ENCODE measurements at regions not wholly inside any gene's neighbourhood (a gene's known extent, or its start where the extent isn't known, plus 50 kb on each side); places are given as distances from the start of the nearest gene placed in this dataset.

- H3K4me3 ChIP-seq (ENCODE audit: insufficient read depth, low read length) = no peak overlapping the region
- TF ChIP-seq, protein P1, sequence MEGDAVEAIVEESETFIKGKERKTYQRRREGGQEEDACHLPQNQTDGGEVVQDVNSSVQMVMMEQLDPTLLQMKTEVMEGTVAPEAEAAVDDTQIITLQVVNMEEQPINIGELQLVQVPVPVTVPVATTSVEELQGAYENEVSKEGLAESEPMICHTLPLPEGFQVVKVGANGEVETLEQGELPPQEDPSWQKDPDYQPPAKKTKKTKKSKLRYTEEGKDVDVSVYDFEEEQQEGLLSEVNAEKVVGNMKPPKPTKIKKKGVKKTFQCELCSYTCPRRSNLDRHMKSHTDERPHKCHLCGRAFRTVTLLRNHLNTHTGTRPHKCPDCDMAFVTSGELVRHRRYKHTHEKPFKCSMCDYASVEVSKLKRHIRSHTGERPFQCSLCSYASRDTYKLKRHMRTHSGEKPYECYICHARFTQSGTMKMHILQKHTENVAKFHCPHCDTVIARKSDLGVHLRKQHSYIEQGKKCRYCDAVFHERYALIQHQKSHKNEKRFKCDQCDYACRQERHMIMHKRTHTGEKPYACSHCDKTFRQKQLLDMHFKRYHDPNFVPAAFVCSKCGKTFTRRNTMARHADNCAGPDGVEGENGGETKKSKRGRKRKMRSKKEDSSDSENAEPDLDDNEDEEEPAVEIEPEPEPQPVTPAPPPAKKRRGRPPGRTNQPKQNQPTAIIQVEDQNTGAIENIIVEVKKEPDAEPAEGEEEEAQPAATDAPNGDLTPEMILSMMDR (IDR thresholded peaks at IDR 0.05; ENCODE audit: extremely low read depth, low read depth, low read length) = no peak
- no peaks in the 10 kb centered on the region for H4K20me1 ChIP-seq (ENCODE audit: insufficient read depth, low read length)
- DNase-seq (ENCODE audit: insufficient read length, low spot score, missing footprints) = no peak
- H2AFZ ChIP-seq (ENCODE audit: low read length) = no peak overlapping the region
- no peaks in the 10 kb centered on the region for H3K4me1 ChIP-seq (ENCODE audit: insufficient read depth, low read length)
- no peaks in the 10 kb centered on the region for H3K9me3 ChIP-seq (ENCODE audit: low read depth, low read length)
- no peak overlapping the region for H3K27ac ChIP-seq (ENCODE audit: low read depth, low read length)
- H3K79me2 ChIP-seq (ENCODE audit: insufficient read depth, low read length) = no peaks in the 10 kb centered on the region
- H3K27me3 ChIP-seq (ENCODE audit: insufficient read depth, low read length) = no peaks in the 10 kb centered on the region
- H3K36me3 ChIP-seq (ENCODE audit: insufficient read depth, low read length) = no peaks in the 10 kb centered on the region
- no peak overlapping the region for H3K4me2 ChIP-seq (ENCODE audit: insufficient read depth, low read length)
Measured at GRCh38 chr7:53604201-53604600, 568.8 kb downstream of the POM121L12 start.

- DNase-seq (ENCODE audit: insufficient read length, low spot score, missing footprints) = no peak
- Histone ChIP-seq H2AFZ (ENCODE audit: low read length) (no peak overlapping the region), H3K27me3 (ENCODE audit: insufficient read depth, low read length) (no peaks in the 10 kb centered on the region), H3K4me3 (ENCODE audit: insufficient read depth, low read length) (no peak overlapping the region), H4K20me1 (ENCODE audit: insufficient read depth, low read length) (no peaks in the 10 kb centered on the region), H3K79me2 (ENCODE audit: insufficient read depth, low read length) (no peaks in the 10 kb centered on the region), H3K27ac (ENCODE audit: low read depth, low read length) (no peak overlapping the region), H3K9me3 (ENCODE audit: low read depth, low read length) (peaks cover 3% of the 10 kb centered on the region), H3K36me3 (ENCODE audit: insufficient read depth, low read length) (no peaks in the 10 kb centered on the region), H3K4me2 (ENCODE audit: insufficient read depth, low read length) (no peak overlapping the region), H3K4me1 (ENCODE audit: insufficient read depth, low read length) (no peaks in the 10 kb centered on the region)
- TF ChIP-seq, protein P1 (IDR thresholded peaks at IDR 0.05; ENCODE audit: extremely low read depth, low read depth, low read length) = no peak
Measured at GRCh38 chr7:53607961-53608360, 572.5 kb downstream of the POM121L12 start.

DNA sequence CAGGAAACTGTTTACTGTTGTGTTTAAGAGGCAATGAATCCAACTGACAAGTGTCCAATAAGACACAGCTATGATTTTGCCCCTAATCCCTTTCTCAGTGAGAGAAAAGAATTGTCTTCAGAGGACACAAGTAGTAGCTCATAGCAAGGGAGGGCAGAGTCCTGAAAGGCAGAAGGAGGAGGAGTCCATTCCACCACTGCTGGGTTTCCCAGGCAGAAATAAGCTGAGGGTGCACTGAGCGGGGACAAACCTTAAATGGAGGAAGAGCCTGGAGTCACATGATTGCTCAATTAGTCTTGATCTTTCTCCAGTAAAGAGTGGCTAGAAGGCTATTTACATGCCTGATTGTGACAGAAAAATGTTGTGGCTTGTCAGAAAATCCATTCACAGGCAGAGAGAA is 573.8 kb downstream of the POM121L12 start:
- Histone ChIP-seq H4K20me1 (ENCODE audit: insufficient read depth, low read length) (no peaks in the 10 kb centered on the region), H3K27ac (ENCODE audit: low read depth, low read length) (no peak overlapping the region), H3K4me2 (ENCODE audit: insufficient read depth, low read length) (no peak overlapping the region), H3K9me3 (ENCODE audit: low read depth, low read length) (peaks cover 3% of the 10 kb centered on the region), H2AFZ (ENCODE audit: low read length) (no peak overlapping the region), H3K27me3 (ENCODE audit: insufficient read depth, low read length) (no peaks in the 10 kb centered on the region), H3K79me2 (ENCODE audit: insufficient read depth, low read length) (no peaks in the 10 kb centered on the region), H3K4me1 (ENCODE audit: insufficient read depth, low read length) (no peaks in the 10 kb centered on the region), H3K4me3 (ENCODE audit: insufficient read depth, low read length) (no peak overlapping the region), H3K36me3 (ENCODE audit: insufficient read depth, low read length) (no peaks in the 10 kb centered on the region)
- TF ChIP-seq, protein P1 (IDR thresholded peaks at IDR 0.05; ENCODE audit: extremely low read depth, low read depth, low read length) = no peak
- DNase-seq (ENCODE audit: insufficient read length, low spot score, missing footprints) = no peak

DNA sequence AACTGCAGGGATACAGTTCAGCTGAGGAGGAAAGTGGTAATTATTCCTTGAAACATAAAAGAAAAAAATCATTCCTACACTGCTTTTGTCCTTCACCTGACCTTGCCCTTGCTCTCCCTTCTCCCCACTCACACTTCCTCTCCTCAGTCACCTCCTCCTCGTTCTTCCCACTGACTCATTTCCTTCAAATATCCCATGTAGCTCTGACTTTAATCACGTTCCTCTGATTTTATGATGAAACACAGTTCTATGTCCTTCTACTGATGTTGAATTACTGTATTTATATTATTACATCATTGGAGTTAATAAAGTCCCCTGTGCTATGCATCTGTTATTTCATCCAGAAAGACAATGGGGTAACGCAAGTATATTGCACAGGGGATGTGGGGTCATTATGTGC is 575.6 kb downstream of the POM121L12 start:
- H3K27me3 ChIP-seq (ENCODE audit: insufficient read depth, low read length) = no peaks in the 10 kb centered on the region
- no peak overlapping the region for H2AFZ ChIP-seq (ENCODE audit: low read length)
- no peak for DNase-seq (ENCODE audit: insufficient read length, low spot score, missing footprints)
- H3K79me2 ChIP-seq (ENCODE audit: insufficient read depth, low read length) = no peaks in the 10 kb centered on the region
- peaks cover 3% of the 10 kb centered on the region for H3K9me3 ChIP-seq (ENCODE audit: low read depth, low read length)
- H3K4me3 ChIP-seq (ENCODE audit: insufficient read depth, low read length) = no peak overlapping the region
- TF ChIP-seq, protein P1 (IDR thresholded peaks at IDR 0.05; ENCODE audit: extremely low read depth, low read depth, low read length) = no peak
- no peaks in the 10 kb centered on the region for H3K36me3 ChIP-seq (ENCODE audit: insufficient read depth, low read length)
- no peaks in the 10 kb centered on the region for H4K20me1 ChIP-seq (ENCODE audit: insufficient read depth, low read length)
- no peak overlapping the region for H3K4me2 ChIP-seq (ENCODE audit: insufficient read depth, low read length)
- H3K27ac ChIP-seq (ENCODE audit: low read depth, low read length) = no peak overlapping the region
- no peaks in the 10 kb centered on the region for H3K4me1 ChIP-seq (ENCODE audit: insufficient read depth, low read length)
